DOHH2 (cell line): ENCODE measurements at regions not wholly inside any gene's neighbourhood (a gene's known extent, or its start where the extent isn't known, plus 50 kb on each side); places are given as distances from the start of the nearest gene placed in this dataset.

Source experiments
- EZH2phosphoT487 ChIP-seq: fragments of 200-600 bp; sonication (generic); IDR thresholded peaks from 2 replicates; pipeline ENCODE4 v1.6.1; 2017; ENCODE audit warnings: borderline replicate concordance, mild to moderate bottlenecking, antibody characterized with exemption, low read length, moderate library complexity, mixed read lengths
- TF ChIP-seq, protein P1 (sequence below): fragments of 200-600 bp; sonication (generic); IDR thresholded peaks from one replicate; pipeline ENCODE4 v1.5.1; 2014; ENCODE audit warnings: antibody characterized with exemption, mild to moderate bottlenecking, low read depth, low read length; ENCODE audit not compliant: poor library complexity, severe bottlenecking

DNA sequence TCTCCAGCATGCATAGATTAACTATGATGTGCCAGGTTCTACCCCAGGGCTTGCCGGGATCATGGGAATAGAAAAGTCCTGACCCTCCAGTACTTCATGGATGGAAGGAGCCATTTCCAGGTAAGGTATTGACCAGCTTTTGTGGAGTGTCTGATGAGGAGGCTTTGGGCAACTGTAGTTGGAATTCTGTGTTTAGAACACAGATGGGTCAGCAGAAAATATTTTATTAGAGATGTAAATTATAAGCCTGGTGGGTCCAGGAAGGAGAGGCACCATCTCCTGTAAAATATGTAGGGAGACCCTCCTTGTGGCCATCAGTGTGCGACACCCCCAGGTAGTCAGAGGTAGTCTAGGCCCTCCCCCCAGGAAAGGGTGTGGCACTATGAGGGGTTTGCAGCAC, 156.2 kb downstream of the IRX1 start:
- TF ChIP-seq, protein P1, sequence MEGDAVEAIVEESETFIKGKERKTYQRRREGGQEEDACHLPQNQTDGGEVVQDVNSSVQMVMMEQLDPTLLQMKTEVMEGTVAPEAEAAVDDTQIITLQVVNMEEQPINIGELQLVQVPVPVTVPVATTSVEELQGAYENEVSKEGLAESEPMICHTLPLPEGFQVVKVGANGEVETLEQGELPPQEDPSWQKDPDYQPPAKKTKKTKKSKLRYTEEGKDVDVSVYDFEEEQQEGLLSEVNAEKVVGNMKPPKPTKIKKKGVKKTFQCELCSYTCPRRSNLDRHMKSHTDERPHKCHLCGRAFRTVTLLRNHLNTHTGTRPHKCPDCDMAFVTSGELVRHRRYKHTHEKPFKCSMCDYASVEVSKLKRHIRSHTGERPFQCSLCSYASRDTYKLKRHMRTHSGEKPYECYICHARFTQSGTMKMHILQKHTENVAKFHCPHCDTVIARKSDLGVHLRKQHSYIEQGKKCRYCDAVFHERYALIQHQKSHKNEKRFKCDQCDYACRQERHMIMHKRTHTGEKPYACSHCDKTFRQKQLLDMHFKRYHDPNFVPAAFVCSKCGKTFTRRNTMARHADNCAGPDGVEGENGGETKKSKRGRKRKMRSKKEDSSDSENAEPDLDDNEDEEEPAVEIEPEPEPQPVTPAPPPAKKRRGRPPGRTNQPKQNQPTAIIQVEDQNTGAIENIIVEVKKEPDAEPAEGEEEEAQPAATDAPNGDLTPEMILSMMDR = no peak
- no peak for TF ChIP-seq EZH2phosphoT487
